GM12891 (cell line): ENCODE measurements at regions not wholly inside any gene's neighbourhood (a gene's known extent, or its start where the extent isn't known, plus 50 kb on each side); places are given as distances from the start of the nearest gene placed in this dataset.

Source experiments
- POLR2A ChIP-seq: IDR thresholded peaks from 2 replicates; pipeline ENCODE4 v1.6.1; 2011; ENCODE audit warnings: low read depth, low read length, control low read depth
- POLR2AphosphoS5 ChIP-seq: IDR thresholded peaks from 2 replicates; pipeline ENCODE4 v1.6.1; 2011; ENCODE audit warnings: low read depth, low read length, control low read depth

DNA sequence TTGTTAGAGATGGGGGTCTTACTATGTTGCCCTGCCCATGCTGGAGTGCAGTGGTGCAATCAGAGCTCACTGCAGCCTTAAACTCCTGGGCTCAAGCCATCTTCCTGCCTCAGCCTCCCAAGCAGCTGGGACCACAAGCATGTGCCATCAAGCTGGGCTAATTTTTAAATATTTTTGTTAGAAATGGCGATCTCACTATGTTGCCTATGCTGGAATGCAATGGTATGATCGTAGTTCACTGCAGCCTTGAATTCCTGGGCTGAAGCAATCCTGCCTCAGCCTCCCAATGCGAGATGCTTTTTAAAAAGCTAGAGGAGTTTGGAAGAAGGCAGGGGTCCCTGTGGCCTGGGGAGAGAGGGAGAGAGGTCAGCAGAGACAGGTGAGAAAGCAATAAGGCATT lies 600.1 kb upstream of the AUTS2 start:
- TF ChIP-seq POLR2A (no peak), POLR2AphosphoS5 (no peak)
